ENCODE measurements at regions not wholly inside any gene's neighbourhood (a gene's known extent, or its start where the extent isn't known, plus 50 kb on each side); places are given as distances from the start of the nearest gene placed in this dataset.

DNA sequence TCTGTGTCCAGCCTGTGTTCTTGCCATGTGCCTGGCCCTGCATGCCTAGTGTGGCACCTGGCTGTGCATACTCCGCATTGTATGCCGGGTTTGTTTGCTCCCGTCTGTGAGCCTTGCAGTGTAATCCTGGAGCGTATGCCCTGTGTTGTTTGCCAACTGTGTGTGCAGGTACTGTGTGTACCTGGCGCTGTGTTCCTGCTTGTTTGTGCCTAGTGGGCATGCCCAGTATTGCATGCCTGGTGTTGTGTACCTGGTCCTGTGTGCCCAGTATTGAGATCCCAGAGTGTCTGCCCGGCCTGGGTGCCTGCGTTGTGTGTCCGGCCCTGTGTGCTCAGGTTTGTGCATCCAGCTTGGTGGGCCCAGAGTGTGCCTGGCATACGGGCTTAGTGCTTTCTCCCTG, 54.5 kb upstream of the CHRNA7 start:
- H3K27me3 ChIP-seq = peaks cover 0 to 31% of the 10 kb centered on the region in 2 donors
- no peaks in the 10 kb centered on the region for H3K36me3 ChIP-seq
- H3K27ac ChIP-seq = no peak overlapping the region
- intact Hi-C loops (cut with DNase I; ENCODE audit: low total_unique reads) = no loop called here
- no peaks in the 10 kb centered on the region for H3K9me3 ChIP-seq
- TF ChIP-seq, protein P1, sequence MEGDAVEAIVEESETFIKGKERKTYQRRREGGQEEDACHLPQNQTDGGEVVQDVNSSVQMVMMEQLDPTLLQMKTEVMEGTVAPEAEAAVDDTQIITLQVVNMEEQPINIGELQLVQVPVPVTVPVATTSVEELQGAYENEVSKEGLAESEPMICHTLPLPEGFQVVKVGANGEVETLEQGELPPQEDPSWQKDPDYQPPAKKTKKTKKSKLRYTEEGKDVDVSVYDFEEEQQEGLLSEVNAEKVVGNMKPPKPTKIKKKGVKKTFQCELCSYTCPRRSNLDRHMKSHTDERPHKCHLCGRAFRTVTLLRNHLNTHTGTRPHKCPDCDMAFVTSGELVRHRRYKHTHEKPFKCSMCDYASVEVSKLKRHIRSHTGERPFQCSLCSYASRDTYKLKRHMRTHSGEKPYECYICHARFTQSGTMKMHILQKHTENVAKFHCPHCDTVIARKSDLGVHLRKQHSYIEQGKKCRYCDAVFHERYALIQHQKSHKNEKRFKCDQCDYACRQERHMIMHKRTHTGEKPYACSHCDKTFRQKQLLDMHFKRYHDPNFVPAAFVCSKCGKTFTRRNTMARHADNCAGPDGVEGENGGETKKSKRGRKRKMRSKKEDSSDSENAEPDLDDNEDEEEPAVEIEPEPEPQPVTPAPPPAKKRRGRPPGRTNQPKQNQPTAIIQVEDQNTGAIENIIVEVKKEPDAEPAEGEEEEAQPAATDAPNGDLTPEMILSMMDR (IDR thresholded peaks at IDR 0.05) = no peak
- no peak for DNase-seq
- H3K4me3 ChIP-seq = no peak overlapping the region
- H3K4me1 ChIP-seq = peaks cover 0 to 6% (median 0%) of the 10 kb centered on the region in 4 donors

DNA sequence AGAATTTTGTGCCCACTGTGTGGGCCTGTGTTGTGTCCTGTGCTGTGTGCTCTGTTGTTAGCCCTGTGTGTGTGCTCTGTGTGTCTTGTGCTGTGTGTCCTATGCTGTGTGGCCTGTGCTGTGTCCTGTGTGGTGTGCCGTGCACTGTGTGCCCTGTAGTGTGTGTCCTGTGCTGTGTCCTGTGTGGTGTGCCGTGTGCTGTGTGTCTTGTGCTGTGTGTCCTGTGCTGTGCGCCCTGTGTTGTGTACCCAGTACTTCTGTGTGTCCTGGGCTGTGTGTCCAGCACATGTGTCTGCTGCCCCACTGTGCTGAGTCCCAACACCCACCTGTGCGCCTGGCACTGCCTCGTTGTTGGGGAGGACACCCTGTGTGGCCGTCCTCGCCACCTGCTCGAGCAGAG, 53.2 kb upstream of the CHRNA7 start:
- H3K27me3 ChIP-seq = peaks cover 0 to 31% of the 10 kb centered on the region in 2 donors
- DNase-seq = no peak
- intact Hi-C loops (cut with DNase I; ENCODE audit: low total_unique reads) = no loop called here

DNA sequence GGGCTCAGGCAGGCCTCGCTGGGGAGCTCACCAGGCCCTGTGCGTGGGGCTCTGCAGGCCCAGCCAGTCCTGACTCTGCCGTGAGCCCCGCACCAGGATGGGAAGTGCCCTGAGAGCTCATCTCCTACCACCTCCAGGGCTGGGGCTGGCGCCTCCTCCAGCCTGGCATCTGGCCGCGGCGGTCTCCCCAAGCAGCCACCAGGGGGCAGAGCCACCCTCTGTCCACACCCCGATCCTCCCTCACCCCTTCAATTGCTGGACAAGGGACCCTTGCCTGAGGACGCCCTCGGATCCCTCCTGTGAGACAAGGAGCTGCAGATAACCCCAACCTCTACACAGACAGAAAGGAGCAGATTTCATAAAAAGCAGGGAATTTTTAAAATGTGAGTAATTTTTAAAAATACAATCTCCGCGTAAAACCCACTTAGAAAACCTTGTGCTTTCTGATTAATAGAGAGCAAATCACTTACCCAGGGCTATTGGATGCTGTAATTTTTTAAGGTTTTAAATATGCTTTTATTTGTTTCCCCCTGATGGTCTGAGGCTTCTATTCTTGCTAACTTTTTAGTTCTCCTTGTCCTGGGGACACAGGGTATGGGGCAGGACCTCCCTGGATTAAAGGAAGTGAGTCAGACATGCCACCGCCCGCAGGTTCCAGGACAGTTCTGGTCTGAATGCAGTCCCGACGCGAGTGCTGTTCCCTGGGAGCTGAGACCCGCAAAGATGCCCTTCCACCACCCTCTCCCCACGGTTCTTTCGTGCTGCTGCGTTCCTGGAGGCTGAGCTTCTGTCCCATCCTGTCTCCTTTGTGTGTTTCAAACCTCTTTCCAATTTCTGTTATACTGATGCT, 52.3 kb upstream of the CHRNA7 start:
- H3K9me3 ChIP-seq = no peaks in the 10 kb centered on the region
- H3K4me3 ChIP-seq = no peak overlapping the region
- peaks cover 0 to 31% of the 10 kb centered on the region in 2 donors for H3K27me3 ChIP-seq
- peaks cover 0 to 6% (median 0%) of the 10 kb centered on the region in 4 donors for H3K4me1 ChIP-seq
- no peak overlapping the region for H3K27ac ChIP-seq
- no peaks in the 10 kb centered on the region for H3K36me3 ChIP-seq
- TF ChIP-seq, protein P1 (IDR thresholded peaks at IDR 0.05) = peak; percentile 33 to 49
- intact Hi-C loops (cut with DNase I; ENCODE audit: low total_unique reads) = no loop called here
- DNase-seq = no peak

More for the DNA sequence above, 53.2 kb upstream of the CHRNA7 start:
- Histone ChIP-seq H3K9me3 (no peaks in the 10 kb centered on the region), H3K27ac (no peak overlapping the region), H3K4me3 (no peak overlapping the region), H3K4me1 (peaks cover 0 to 6% (median 0%) of the 10 kb centered on the region in 4 donors), H3K36me3 (no peaks in the 10 kb centered on the region)
- TF ChIP-seq, protein P1 (IDR thresholded peaks at IDR 0.05) = no peak

All from tibial artery (tissue), 4 donors.